Caco-2 (cell line): ENCODE measurements at regions not wholly inside any gene's neighbourhood (a gene's known extent, or its start where the extent isn't known, plus 50 kb on each side); places are given as distances from the start of the nearest gene placed in this dataset.

Experiments used
- BruUV-seq: library from RNA; stranded (reverse); fragments of 400-500 nt; replicated peaks from 2 replicates; lab custom pipeline; 2021; lab: Mats Ljungman, UMichigan
- CTCF ChIA-PET: fragments of 300-600 bp; sonication (Branson Sonifier 250); formaldehyde crosslinking; loops from one replicate; lab custom pipeline; 2022; ENCODE audit warnings: antibody characterized with exemption; lab: Charles Lee
- POLR2A ChIA-PET: fragments of 300-600 bp; sonication (Branson Sonifier 250); formaldehyde crosslinking; loops from one replicate; lab custom pipeline; 2022; ENCODE audit warnings: antibody characterized with exemption; lab: Charles Lee
- DNase-seq, 2 experiments: peaks; one replicate each; pipeline versions ENCODE4 v3.0.0 to v3.0.0-alpha.2; 2020 to 2022
- H3K27me3 ChIP-seq: replicated peaks from 2 replicates; pipeline ENCODE4 v1.6.0; 2011; ENCODE audit warnings: low read length; ENCODE audit not compliant: control insufficient read depth, insufficient read depth
- H3K36me3 ChIP-seq: 2 replicates; pipeline ENCODE4 v1.5.1; 2011; ENCODE audit warnings: low read length; ENCODE audit not compliant: control insufficient read depth, insufficient read depth
- H3K4me1 ChIP-seq: fragments of 250-450 bp; sonication (Bioruptor Pico); 2 replicates; pipeline ENCODE4 v1.5.1; 2020; ENCODE audit warnings: mild to moderate bottlenecking
- H3K4me3 ChIP-seq: 2 replicates; pipeline ENCODE4 v1.5.1; 2011; ENCODE audit warnings: low read depth, mild to moderate bottlenecking, control low read depth, low read length
- H3K9me3 ChIP-seq: fragments of 250-450 bp; sonication (Bioruptor Pico); 2 replicates; pipeline ENCODE4 v1.5.1; 2020; ENCODE audit warnings: mild to moderate bottlenecking, moderate library complexity
- H3K27ac Mint-ChIP-seq: one replicate; pipeline ENCODE4 v1.8.0; 2022; ENCODE audit warnings: mixed read lengths; ENCODE audit not compliant: unreplicated experiment
- H3K27me3 Mint-ChIP-seq: one replicate; pipeline ENCODE4 v1.8.0; 2022; ENCODE audit warnings: mixed read lengths; ENCODE audit not compliant: insufficient read depth, unreplicated experiment
- H3K36me3 Mint-ChIP-seq: one replicate; pipeline ENCODE4 v1.8.0; 2022; ENCODE audit warnings: mild to moderate bottlenecking, mixed read lengths; ENCODE audit not compliant: insufficient read depth, unreplicated experiment
- H3K4me1 Mint-ChIP-seq: one replicate; pipeline ENCODE4 v1.8.0; 2022; ENCODE audit warnings: low read depth, mixed read lengths; ENCODE audit not compliant: unreplicated experiment
- H3K4me3 Mint-ChIP-seq: one replicate; pipeline ENCODE4 v1.8.0; 2022; ENCODE audit warnings: mild to moderate bottlenecking, moderate library complexity, mixed read lengths; ENCODE audit not compliant: unreplicated experiment
- H3K9me3 Mint-ChIP-seq: one replicate; pipeline ENCODE4 v1.8.0; 2022; ENCODE audit warnings: mixed read lengths; ENCODE audit not compliant: unreplicated experiment
- CTCF ChIP-seq, 2 experiments: fragments of 200-600 bp in 1 of 2; IDR thresholded peaks; 1 replicate in 1 of 2; 2 replicates in 1 of 2; pipeline versions ENCODE4 v1.5.1 to v1.8.0; 2011 to 2022; ENCODE audit warnings: antibody characterized with exemption in 1 of 2, control low read depth in 1 of 2, inconsistent platforms in 1 of 2, low read depth in 1 of 2, low read length in 1 of 2, mild to moderate bottlenecking in 1 of 2, moderate library complexity in 1 of 2; ENCODE audit not compliant: insufficient read depth in 1 of 2, severe bottlenecking in 1 of 2, unreplicated experiment in 1 of 2
- intact Hi-C: fragments of 100-400 bp; cut with micrococcal nuclease; formaldehyde crosslinking; loops from one replicate; pipeline ENCODE4 v1.10.0; 2022; ENCODE audit not compliant: unreplicated experiment

GRCh38 chr10:61031341-61031740 is 87.4 kb upstream of the RHOBTB1 start:
- H3K9me3 ChIP-seq, result no peaks in the 10 kb centered on the region
- no peak overlapping the region for H3K4me3 ChIP-seq
- no peaks in the 10 kb centered on the region for H3K36me3 ChIP-seq
- Mint-ChIP-seq H3K27ac (no peak overlapping the region), H3K9me3 (no peaks in the 10 kb centered on the region), H3K4me1 (no peaks in the 10 kb centered on the region), H3K36me3 (no peaks in the 10 kb centered on the region), H3K27me3 (peaks cover 4% of the 10 kb centered on the region), H3K4me3 (no peak overlapping the region)
- H3K27me3 ChIP-seq, result no peaks in the 10 kb centered on the region
- intact Hi-C loops, result no loop called here
- no peak for TF ChIP-seq CTCF (IDR thresholded peaks at IDR 0.05; ENCODE audit: insufficient read depth in 1 of 2, low read depth in 1 of 2, low read length in 1 of 2, severe bottlenecking in 1 of 2, unreplicated experiment in 1 of 2)
- ChIA-PET CTCF (interaction anchor here (0.9 kb wide), 1 partner anchor 9 kb away, joined by 3 read pairs; no protein-coding TSS in a partner anchor), POLR2A (no interaction called here)
- H3K4me1 ChIP-seq, result no peaks in the 10 kb centered on the region
- no TSS peak for BruUV-seq
- no peak for DNase-seq

- H3K36me3 Mint-ChIP-seq, result no peaks in the 10 kb centered on the region
- no peaks in the 10 kb centered on the region for H3K4me1 ChIP-seq
- no peak for TF ChIP-seq CTCF (IDR thresholded peaks at IDR 0.05; ENCODE audit: insufficient read depth in 1 of 2, low read depth in 1 of 2, low read length in 1 of 2, severe bottlenecking in 1 of 2, unreplicated experiment in 1 of 2)
- POLR2A ChIA-PET, result no interaction called here
- H3K9me3 ChIP-seq, result no peaks in the 10 kb centered on the region
- no peak overlapping the region for H3K4me3 Mint-ChIP-seq
- H3K27me3 ChIP-seq, result no peaks in the 10 kb centered on the region
- CTCF ChIA-PET, result no interaction called here
- BruUV-seq, result no TSS peak
- DNase-seq, result no peak
- H3K4me1 Mint-ChIP-seq, result no peaks in the 10 kb centered on the region
- no peaks in the 10 kb centered on the region for H3K9me3 Mint-ChIP-seq
- H3K27ac Mint-ChIP-seq, result no peak overlapping the region
- no peaks in the 10 kb centered on the region for H3K36me3 ChIP-seq
- peaks cover 7% of the 10 kb centered on the region for H3K27me3 Mint-ChIP-seq
- no peak overlapping the region for H3K4me3 ChIP-seq
- intact Hi-C loops, result no loop called here
Observed at GRCh38 chr10:61029411-61029810, 85.4 kb upstream of the RHOBTB1 start.

- Histone ChIP-seq H3K4me3 (no peak overlapping the region), H3K36me3 (no peaks in the 10 kb centered on the region), H3K4me1 (no peaks in the 10 kb centered on the region), H3K27me3 (no peaks in the 10 kb centered on the region), H3K9me3 (no peaks in the 10 kb centered on the region)
- DNase-seq, result no peak
- ChIA-PET POLR2A (no interaction called here), CTCF (no interaction called here)
- intact Hi-C loops, result no loop called here
- no peaks in the 10 kb centered on the region for H3K36me3 Mint-ChIP-seq
- no peaks in the 10 kb centered on the region for H3K9me3 Mint-ChIP-seq
- no peak overlapping the region for H3K27ac Mint-ChIP-seq
- no peak for TF ChIP-seq CTCF (IDR thresholded peaks at IDR 0.05; ENCODE audit: insufficient read depth in 1 of 2, low read depth in 1 of 2, low read length in 1 of 2, severe bottlenecking in 1 of 2, unreplicated experiment in 1 of 2)
- H3K27me3 Mint-ChIP-seq, result peaks cover 7% of the 10 kb centered on the region
- no peaks in the 10 kb centered on the region for H3K4me1 Mint-ChIP-seq
- no TSS peak for BruUV-seq
- H3K4me3 Mint-ChIP-seq, result no peak overlapping the region
Observed at GRCh38 chr10:61028861-61029361, 84.9 kb upstream of the RHOBTB1 start.
